ENCODE measurements at regions not wholly inside any gene's neighbourhood (a gene's known extent, or its start where the extent isn't known, plus 50 kb on each side); places are given as distances from the start of the nearest gene placed in this dataset.
A peak's percentile ranks its signal among the peaks of the same experiment; 100 is the strongest.

DNA sequence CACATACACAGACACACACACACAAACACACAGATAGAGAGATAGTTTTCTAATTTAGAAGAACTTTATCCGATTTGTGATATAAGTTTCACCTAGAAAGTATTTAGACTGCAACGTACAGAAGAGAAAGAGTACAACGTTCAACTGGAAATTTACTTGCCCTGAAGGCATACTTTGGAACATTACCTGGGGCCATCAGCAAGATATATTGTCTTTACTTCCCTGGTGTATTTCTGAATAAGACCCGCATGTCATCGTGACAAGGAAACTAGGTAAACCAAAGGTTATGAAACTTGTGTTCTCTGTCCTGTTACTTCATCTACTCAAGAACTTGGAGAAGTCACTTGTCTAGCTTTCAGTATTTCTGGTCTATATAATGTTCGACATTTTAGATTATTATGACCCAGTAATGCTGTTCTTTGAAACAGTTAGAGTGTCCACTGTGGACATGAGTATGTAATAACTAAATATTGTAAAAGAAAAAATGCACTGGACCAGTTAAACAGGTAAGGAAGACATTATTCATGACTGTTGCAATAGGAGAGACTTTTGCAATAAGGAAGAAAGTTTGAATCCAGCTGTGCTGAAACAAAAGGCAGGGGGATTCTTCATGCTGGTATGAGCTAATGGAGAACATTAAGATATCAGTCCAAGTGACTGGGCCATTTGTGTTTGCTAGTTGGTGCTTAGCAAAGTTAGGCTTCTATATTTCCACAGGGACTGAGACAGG lies 1791.1 kb downstream of the MAT2B start:
- in situ Hi-C loops (cut with HindIII; ENCODE audit: low sequenced_read_pairs), result no loop called here
- TF ChIP-seq, protein P1, sequence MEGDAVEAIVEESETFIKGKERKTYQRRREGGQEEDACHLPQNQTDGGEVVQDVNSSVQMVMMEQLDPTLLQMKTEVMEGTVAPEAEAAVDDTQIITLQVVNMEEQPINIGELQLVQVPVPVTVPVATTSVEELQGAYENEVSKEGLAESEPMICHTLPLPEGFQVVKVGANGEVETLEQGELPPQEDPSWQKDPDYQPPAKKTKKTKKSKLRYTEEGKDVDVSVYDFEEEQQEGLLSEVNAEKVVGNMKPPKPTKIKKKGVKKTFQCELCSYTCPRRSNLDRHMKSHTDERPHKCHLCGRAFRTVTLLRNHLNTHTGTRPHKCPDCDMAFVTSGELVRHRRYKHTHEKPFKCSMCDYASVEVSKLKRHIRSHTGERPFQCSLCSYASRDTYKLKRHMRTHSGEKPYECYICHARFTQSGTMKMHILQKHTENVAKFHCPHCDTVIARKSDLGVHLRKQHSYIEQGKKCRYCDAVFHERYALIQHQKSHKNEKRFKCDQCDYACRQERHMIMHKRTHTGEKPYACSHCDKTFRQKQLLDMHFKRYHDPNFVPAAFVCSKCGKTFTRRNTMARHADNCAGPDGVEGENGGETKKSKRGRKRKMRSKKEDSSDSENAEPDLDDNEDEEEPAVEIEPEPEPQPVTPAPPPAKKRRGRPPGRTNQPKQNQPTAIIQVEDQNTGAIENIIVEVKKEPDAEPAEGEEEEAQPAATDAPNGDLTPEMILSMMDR (IDR thresholded peaks at IDR 0.05; ENCODE audit: low read depth, low read length, missing control alignments), result no peak
- no peak for DNase-seq (ENCODE audit: low read depth)

DNA sequence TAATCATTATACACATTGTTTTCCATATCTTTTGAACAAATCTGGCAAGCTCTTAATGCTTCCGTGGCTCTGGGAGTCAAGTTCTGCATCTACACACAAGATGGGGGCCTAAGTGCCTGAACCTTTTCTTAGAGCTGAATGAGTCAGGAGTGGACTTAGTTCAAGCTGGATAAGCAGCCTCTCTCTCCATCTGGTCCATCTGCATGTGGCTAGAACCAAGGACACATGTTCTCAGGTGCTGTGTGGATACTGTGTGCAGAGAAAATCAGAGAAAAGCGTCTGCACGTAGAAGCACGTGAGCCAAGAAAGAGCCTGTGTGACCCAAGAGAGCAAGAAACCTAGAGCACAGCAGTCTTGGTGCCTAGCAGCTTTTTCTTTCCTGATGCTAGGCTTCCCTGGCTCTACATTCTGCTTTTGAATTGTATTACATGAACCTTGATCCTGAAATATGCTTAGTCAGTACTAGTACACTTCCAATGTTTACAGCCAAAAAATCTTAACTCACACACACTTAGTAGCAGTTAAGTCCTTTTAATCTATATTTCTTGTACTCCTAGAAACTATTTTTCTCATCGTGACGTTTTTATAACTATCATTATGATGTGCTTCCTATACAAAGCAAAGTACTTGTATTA lies 1798.9 kb downstream of the MAT2B start:
- no peak for DNase-seq (ENCODE audit: low read depth)
- H3K4me3 ChIP-seq (ENCODE audit: low read depth, low read length), result no peak overlapping the region
- in situ Hi-C loops (cut with HindIII; ENCODE audit: low sequenced_read_pairs), result no loop called here
- TF ChIP-seq, protein P1 (IDR thresholded peaks at IDR 0.05; ENCODE audit: low read depth, low read length, missing control alignments), result no peak

More for the DNA sequence above, 1791.1 kb downstream of the MAT2B start:
- no peak overlapping the region for H3K4me3 ChIP-seq (ENCODE audit: low read depth, low read length)

DNA sequence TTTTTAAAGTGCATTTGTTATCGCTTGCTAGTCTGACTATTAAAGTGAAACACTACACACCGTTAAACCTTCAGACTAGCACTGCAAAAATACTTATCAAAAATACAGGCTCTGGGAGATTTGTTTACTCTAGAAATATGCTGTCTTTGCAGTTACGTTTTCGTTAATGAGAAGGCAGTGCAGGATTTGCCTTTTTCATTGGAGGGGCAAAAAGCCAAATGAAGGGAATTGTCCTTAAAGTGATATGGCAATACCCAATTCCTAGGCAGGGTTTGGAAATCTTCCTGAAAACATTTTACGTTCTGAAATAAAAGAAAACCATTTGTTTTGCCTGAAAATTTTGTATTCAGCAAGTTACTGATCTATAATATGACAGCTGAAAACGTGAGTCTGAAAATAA lies 1800.2 kb downstream of the MAT2B start:
- no peak overlapping the region for H3K4me3 ChIP-seq (ENCODE audit: low read depth, low read length)
- no peak for DNase-seq (ENCODE audit: low read depth)
- in situ Hi-C loops (cut with HindIII; ENCODE audit: low sequenced_read_pairs), result no loop called here
- TF ChIP-seq, protein P1 (IDR thresholded peaks at IDR 0.05; ENCODE audit: low read depth, low read length, missing control alignments), result no peak

GRCh38 chr5:165309446-165309845 lies 1804.0 kb downstream of the MAT2B start:
- in situ Hi-C loops (cut with HindIII; ENCODE audit: low sequenced_read_pairs), result no loop called here
- no peak overlapping the region for H3K4me3 ChIP-seq (ENCODE audit: low read depth, low read length)
- DNase-seq (ENCODE audit: low read depth), result no peak
- TF ChIP-seq, protein P1 (IDR thresholded peaks at IDR 0.05; ENCODE audit: low read depth, low read length, missing control alignments), result no peak

- DNase-seq (ENCODE audit: low read depth), result no peak
- in situ Hi-C loops (cut with HindIII; ENCODE audit: low sequenced_read_pairs), result no loop called here
- TF ChIP-seq, protein P1 (IDR thresholded peaks at IDR 0.05; ENCODE audit: low read depth, low read length, missing control alignments), result no peak
- H3K4me3 ChIP-seq (ENCODE audit: low read depth, low read length), result no peak overlapping the region
Observed at GRCh38 chr5:165310031-165310430, 1804.6 kb downstream of the MAT2B start.

DNA sequence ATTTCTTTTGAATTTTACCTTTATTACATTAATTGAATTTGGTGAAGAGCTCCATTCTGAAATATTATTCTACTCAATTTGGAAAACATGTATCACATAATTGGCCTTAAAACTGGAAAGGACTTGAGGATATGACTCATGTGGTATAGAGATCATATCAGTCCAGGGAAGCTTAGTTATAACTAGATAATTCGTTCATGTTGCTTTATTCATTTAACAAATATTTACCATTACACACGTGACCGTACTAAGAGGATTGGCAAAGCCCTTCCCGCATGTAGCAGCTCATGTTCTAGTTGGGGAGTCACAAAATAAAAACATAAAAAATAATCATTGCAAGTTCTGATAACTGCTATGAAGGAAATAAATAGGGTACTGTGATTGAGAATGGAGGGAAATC lies 1816.5 kb downstream of the MAT2B start:
- TF ChIP-seq, protein P1 (IDR thresholded peaks at IDR 0.05; ENCODE audit: low read depth, low read length, missing control alignments), result no peak
- no peak overlapping the region for H3K4me3 ChIP-seq (ENCODE audit: low read depth, low read length)
- in situ Hi-C loops (cut with HindIII; ENCODE audit: low sequenced_read_pairs), result no loop called here
- peak; percentile 8 for DNase-seq (ENCODE audit: low read depth)

Data from astrocyte of the cerebellum (primary cell).